ENCODE measurements at regions not wholly inside any gene's neighbourhood (a gene's known extent, or its start where the extent isn't known, plus 50 kb on each side); places are given as distances from the start of the nearest gene placed in this dataset.
"Not testable (repeated sequence)": the region's sequence is repeated elsewhere in the genome, so short reads cannot be mapped to it uniquely, and the experiment has no call there.

GRCh38 chr15:26061248-26061647, 198.1 kb upstream of the ATP10A start:
- H3K27ac Mint-ChIP-seq (ENCODE audit: unreplicated experiment) = no peak overlapping the region
- H3K36me3 Mint-ChIP-seq (ENCODE audit: low read depth, unreplicated experiment) = no peaks in the 10 kb centered on the region
- no peak overlapping the region for H3K4me3 Mint-ChIP-seq (ENCODE audit: unreplicated experiment)
- TF ChIP-seq, protein P1, sequence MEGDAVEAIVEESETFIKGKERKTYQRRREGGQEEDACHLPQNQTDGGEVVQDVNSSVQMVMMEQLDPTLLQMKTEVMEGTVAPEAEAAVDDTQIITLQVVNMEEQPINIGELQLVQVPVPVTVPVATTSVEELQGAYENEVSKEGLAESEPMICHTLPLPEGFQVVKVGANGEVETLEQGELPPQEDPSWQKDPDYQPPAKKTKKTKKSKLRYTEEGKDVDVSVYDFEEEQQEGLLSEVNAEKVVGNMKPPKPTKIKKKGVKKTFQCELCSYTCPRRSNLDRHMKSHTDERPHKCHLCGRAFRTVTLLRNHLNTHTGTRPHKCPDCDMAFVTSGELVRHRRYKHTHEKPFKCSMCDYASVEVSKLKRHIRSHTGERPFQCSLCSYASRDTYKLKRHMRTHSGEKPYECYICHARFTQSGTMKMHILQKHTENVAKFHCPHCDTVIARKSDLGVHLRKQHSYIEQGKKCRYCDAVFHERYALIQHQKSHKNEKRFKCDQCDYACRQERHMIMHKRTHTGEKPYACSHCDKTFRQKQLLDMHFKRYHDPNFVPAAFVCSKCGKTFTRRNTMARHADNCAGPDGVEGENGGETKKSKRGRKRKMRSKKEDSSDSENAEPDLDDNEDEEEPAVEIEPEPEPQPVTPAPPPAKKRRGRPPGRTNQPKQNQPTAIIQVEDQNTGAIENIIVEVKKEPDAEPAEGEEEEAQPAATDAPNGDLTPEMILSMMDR (IDR thresholded peaks at IDR 0.05; ENCODE audit: unreplicated experiment) = no peak
- no peaks in the 10 kb centered on the region for H3K4me1 Mint-ChIP-seq (ENCODE audit: unreplicated experiment)
- DNase-seq (ENCODE audit: low spot score) = no peak
- H3K27me3 Mint-ChIP-seq (ENCODE audit: unreplicated experiment) = no peaks in the 10 kb centered on the region
- no peaks in the 10 kb centered on the region for H3K9me3 Mint-ChIP-seq (ENCODE audit: unreplicated experiment)

GRCh38 chr15:26056766-26057165, 193.6 kb upstream of the ATP10A start:
- H3K36me3 Mint-ChIP-seq (ENCODE audit: low read depth, unreplicated experiment); H3K4me1 Mint-ChIP-seq (ENCODE audit: unreplicated experiment); H3K27ac Mint-ChIP-seq (ENCODE audit: unreplicated experiment); H3K9me3 Mint-ChIP-seq (ENCODE audit: unreplicated experiment); H3K4me3 Mint-ChIP-seq (ENCODE audit: unreplicated experiment); H3K27me3 Mint-ChIP-seq (ENCODE audit: unreplicated experiment); DNase-seq (ENCODE audit: low spot score): not testable (repeated sequence)

GRCh38 chr15:26051761-26052675, 188.9 kb upstream of the ATP10A start:
- no peaks in the 10 kb centered on the region for H3K9me3 Mint-ChIP-seq (ENCODE audit: unreplicated experiment)
- H3K27me3 Mint-ChIP-seq (ENCODE audit: unreplicated experiment) = no peaks in the 10 kb centered on the region
- TF ChIP-seq, protein P1 (IDR thresholded peaks at IDR 0.05; ENCODE audit: unreplicated experiment) = no peak
- H3K27ac Mint-ChIP-seq (ENCODE audit: unreplicated experiment) = no peak overlapping the region
- DNase-seq (ENCODE audit: low spot score) = no peak
- H3K36me3 Mint-ChIP-seq (ENCODE audit: low read depth, unreplicated experiment) = no peaks in the 10 kb centered on the region
- no peak overlapping the region for H3K4me3 Mint-ChIP-seq (ENCODE audit: unreplicated experiment)
- H3K4me1 Mint-ChIP-seq (ENCODE audit: unreplicated experiment) = no peaks in the 10 kb centered on the region

GRCh38 chr15:26050984-26051383, 187.9 kb upstream of the ATP10A start:
- TF ChIP-seq, protein P1 (IDR thresholded peaks at IDR 0.05; ENCODE audit: unreplicated experiment) = no peak
- no peaks in the 10 kb centered on the region for H3K27me3 Mint-ChIP-seq (ENCODE audit: unreplicated experiment)
- H3K27ac Mint-ChIP-seq (ENCODE audit: unreplicated experiment) = no peak overlapping the region
- H3K4me1 Mint-ChIP-seq (ENCODE audit: unreplicated experiment) = no peaks in the 10 kb centered on the region
- H3K4me3 Mint-ChIP-seq (ENCODE audit: unreplicated experiment) = no peak overlapping the region
- no peaks in the 10 kb centered on the region for H3K36me3 Mint-ChIP-seq (ENCODE audit: low read depth, unreplicated experiment)
- no peaks in the 10 kb centered on the region for H3K9me3 Mint-ChIP-seq (ENCODE audit: unreplicated experiment)
- no peak for DNase-seq (ENCODE audit: low spot score)

- Mint-ChIP-seq H3K36me3 (ENCODE audit: low read depth, unreplicated experiment) (no peaks in the 10 kb centered on the region), H3K9me3 (ENCODE audit: unreplicated experiment) (no peaks in the 10 kb centered on the region), H3K4me1 (ENCODE audit: unreplicated experiment) (no peaks in the 10 kb centered on the region), H3K27ac (ENCODE audit: unreplicated experiment) (no peak overlapping the region), H3K27me3 (ENCODE audit: unreplicated experiment) (no peaks in the 10 kb centered on the region), H3K4me3 (ENCODE audit: unreplicated experiment) (no peak overlapping the region)
- TF ChIP-seq, protein P1 (IDR thresholded peaks at IDR 0.05; ENCODE audit: unreplicated experiment) = no peak
- no peak for DNase-seq (ENCODE audit: low spot score)
Measured at GRCh38 chr15:26049900-26050657, 187.0 kb upstream of the ATP10A start.
